Fibroblast of skin of right quadriceps (primary cell): ENCODE measurements at regions not wholly inside any gene's neighbourhood (a gene's known extent, or its start where the extent isn't known, plus 50 kb on each side); places are given as distances from the start of the nearest gene placed in this dataset.
A peak's percentile ranks its signal among the peaks of the same experiment; 100 is the strongest.
"Not testable (repeated sequence)": the region's sequence is repeated elsewhere in the genome, so short reads cannot be mapped to it uniquely, and the experiment has no call there.

Source experiments
- DNase-seq: peaks from one replicate; pipeline ENCODE4 v3.0.0-alpha.2; 2013

- no peak for DNase-seq
Measured at GRCh38 chr2:125371867-125372266, 1284.1 kb upstream of the GYPC start.

DNA sequence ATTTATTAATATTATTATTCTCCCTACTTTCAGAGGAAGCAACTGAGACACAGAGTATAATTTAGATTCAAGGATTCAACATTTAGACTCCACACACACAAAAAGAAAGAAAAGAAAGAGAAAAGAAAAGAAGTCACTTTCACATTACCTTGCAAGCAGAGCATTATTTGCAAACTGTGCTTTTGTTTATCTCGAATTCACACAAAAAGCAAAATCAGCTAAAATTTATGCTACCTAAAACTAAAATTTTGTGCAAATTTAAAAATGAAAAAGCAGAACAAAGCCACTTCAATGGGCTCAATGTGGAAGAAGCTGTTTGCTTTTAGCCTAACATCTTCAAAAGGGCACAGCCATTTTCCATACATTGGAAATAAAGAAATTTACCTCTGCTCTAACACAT is 1282.7 kb upstream of the GYPC start:
- DNase-seq: no peak

DNA sequence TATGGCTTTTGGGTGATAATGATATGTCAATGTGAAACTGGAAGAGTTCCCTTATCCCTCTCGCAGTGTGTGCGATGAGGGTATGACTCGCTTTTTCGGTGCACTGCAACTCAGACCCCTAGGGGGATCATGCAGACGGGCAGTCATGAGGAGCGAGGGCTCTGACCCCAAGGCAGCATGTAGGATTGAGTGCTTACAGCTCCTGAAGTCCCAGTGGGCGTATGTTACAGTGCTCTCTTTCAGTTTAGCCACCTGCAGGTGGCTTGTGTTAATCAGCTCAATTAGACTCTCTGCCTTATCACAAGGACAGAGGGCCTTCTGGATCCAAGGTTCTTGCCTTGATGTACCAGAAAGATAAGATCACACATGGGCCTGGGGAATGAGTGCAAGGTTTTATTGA is 1269.9 kb upstream of the GYPC start:
- DNase-seq: no peak

DNA sequence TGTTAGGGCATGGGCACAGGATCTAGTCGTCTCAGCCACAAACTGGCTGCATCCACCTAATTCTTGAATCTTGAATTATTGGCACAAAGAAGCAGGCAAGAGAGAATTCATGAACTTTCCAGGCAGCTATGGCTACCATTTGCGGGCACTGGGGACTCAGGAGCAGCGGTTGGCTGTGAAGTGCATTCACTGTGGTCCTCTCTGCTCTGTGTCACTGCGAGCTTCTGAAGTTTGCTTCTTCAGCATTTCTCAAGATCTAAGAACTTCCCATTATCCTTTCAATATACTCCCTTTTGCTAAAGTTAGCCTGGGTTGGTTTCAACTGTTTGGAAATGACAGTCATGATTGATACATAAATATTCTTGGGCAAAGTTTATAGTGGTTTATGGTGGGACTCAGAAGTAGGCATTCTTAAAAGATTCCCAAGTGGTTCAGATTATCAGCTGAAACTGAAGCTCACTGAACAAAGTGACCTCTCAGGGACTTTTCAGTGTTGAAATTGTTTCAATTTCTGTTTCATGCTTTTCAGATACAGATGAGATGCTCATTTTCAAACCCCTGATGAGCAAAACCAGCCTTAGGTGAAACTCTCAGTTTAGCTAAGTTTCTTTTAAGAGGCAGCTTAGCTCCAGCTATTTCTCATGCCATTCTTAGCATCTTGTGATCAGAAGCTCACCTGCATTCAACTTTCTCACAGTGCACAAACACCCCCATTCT is 1258.3 kb upstream of the GYPC start:
- DNase-seq: no peak

DNA sequence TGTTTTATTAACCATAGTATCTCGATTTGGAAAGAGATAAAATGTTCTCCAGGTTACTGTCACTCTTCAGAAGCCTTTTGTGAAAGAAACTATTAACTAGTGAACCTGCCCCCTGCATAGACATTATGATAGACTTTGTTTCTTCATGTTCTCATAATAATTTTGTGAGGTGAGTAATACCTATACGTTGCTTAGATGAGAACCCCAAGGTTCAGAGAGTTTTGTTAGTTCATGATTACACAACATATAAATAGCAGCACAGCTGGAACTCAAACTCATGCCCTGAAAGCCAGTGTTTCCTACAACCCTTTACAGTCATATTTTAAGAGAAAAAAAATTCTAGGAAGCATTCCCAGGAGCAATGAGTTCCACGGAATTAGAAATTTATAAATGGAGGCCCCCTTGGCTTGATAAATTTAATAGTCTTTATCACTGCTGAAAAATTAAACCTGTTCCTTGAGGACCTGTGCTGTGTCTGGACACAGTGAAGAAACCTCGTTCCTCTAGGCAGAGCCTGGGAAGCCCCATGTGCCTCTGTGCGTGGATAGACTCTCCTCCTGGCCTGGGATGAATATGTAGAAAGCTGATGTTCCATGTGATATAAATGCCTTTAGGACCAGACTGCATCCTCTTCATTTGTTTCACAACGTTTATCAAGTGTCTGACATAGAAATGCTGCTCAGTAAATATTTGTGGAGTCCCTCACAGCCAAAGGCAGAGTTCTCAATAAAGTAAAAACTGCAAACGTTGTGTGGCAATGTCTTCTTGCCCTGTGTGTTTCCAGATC is 1257.0 kb upstream of the GYPC start:
- no peak for DNase-seq

GRCh38 chr2:125405816-125406215 is 1250.1 kb upstream of the GYPC start:
- peak; percentile 93 for DNase-seq

DNA sequence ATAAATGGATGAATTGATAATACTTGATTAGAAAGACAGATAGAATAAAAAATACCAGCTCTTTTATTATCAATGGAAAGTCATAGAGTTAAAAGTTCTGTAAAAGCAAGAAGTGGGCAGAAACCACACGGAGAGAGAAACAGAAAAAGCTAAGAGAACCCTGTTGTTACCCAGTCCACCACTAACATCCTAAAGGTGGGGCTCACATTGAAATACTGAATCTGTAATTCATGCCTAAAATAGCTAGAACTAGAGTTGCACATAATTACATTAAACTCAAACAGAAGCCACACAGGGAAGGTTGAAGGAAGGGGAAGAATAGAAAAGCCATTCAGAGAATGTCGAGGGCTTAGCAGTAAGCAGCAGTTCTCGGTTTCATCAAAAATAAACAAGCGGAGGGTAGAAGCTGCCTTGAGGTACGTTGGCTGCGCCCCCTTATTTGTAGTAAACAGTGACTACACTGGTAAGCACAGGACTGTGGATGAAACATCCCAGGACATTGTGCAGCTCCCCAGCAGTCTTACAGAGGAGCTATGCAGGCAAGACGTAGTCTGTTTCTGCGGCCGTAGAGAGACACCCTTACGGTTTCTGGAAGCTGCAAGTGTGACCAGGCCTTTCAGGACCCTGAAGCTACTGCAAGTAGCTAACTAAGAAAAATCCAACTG is 1247.0 kb upstream of the GYPC start:
- no peak for DNase-seq

DNA sequence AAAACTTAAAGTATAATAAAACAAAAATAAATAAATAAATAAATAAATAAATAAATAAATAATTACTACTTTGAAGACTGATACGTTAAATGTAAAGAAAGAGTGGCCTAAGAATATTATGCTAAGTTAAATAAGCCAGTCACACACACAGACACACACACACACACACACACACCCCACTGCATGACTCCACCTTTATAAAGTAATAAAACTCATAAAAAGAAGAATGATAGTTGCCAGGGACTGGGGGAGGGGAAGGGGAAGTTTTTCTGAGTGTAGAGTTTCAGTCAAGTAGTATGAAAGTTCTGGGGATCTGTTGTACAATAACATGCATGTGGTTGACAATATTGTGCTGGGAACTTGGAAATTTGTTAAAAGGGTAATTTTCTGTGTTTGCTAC is 1237.5 kb upstream of the GYPC start:
- no peak for DNase-seq

DNA sequence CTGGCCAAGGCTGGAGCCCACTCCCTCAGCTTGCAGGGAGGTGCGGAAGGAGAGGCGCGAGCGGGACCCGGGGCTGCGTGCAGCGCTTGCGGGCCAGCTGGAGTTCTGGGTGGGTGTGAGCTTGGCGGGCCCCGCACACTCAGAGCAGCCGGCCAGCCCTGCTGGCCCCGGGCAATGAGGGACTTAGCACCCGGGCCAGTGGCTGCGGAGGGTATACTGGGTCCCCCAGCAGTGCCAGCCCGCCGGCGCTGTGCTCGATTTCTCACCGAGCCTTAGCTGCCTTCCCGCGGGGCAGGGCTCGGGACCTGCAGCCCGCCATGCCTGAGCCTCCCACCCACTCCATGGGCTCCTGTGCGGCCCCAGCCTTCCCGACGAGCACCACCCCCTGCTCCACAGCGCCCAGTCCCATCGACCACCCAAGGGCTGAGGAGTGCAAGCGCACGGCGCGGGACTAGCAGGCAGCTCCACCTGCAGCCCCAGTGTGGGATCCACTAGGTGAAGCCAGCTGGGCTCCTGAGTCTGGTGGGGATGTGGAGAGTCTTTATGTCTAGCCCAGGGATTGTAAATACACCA is 1233.7 kb upstream of the GYPC start:
- DNase-seq: not testable (repeated sequence)

DNA sequence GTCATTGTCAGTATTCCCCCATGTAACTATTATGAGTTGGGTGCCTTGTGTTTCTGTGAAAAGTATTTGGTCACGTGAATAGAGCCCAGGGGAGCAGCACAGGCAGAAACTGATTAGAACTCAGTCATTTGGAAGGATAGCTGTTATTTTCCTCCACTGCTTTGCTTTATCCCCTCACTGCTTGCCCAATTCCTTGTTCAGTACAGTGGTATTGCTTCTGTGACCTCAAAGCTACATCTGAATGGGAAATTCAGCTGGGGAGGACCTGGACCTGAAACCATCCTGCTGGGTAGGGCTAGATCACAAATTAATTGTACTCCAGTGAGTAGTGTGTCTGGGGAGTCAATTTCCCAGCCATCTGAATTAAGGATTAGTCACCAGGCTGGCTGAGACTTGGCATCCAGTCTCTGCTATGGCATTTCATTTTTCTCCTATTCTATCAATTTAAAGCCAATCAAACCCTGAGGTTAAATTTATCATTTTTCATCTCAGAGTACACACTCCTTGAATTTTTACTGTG is 1231.6 kb upstream of the GYPC start:
- no peak for DNase-seq

GRCh38 chr2:125427721-125428315 is 1228.1 kb upstream of the GYPC start:
- peak; percentile 0 for DNase-seq

- no peak for DNase-seq
Measured at GRCh38 chr2:125444106-125444505, 1211.9 kb upstream of the GYPC start.

- DNase-seq: no peak
Measured at GRCh38 chr2:125445495-125445894, 1210.5 kb upstream of the GYPC start.

GRCh38 chr2:125450092-125450491 is 1205.9 kb upstream of the GYPC start:
- DNase-seq: no peak

GRCh38 chr2:125455110-125455509 is 1200.8 kb upstream of the GYPC start:
- DNase-seq: no peak

GRCh38 chr2:125456693-125457363 is 1199.1 kb upstream of the GYPC start:
- no peak for DNase-seq

GRCh38 chr2:125471963-125472362 is 1184.0 kb upstream of the GYPC start:
- no peak for DNase-seq

- DNase-seq: no peak
Measured at GRCh38 chr2:125479143-125479636, 1176.8 kb upstream of the GYPC start.

GRCh38 chr2:125490308-125490707 is 1165.7 kb upstream of the GYPC start:
- no peak for DNase-seq

- DNase-seq: no peak
Measured at GRCh38 chr2:125491663-125492062, 1164.3 kb upstream of the GYPC start.

GRCh38 chr2:125512313-125512712 is 1143.6 kb upstream of the GYPC start:
- no peak for DNase-seq

- no peak for DNase-seq
Measured at GRCh38 chr2:125516496-125517109, 1139.4 kb upstream of the GYPC start.
